WTC11 (cell line): ENCODE measurements at regions not wholly inside any gene's neighbourhood (a gene's known extent, or its start where the extent isn't known, plus 50 kb on each side); places are given as distances from the start of the nearest gene placed in this dataset.

Source experiments
- ATAC-seq: fragments of 200-7000 bp; cut with Tn5 transposase; 2 replicates; pipeline ENCODE4 v1.10.0; 2021; ENCODE audit warnings: mild to moderate bottlenecking, moderate library complexity
- CTCF ChIA-PET: fragments of 300-600 bp; sonication (Branson Sonifier 250); formaldehyde crosslinking; loops from one replicate; lab custom pipeline; 2021; ENCODE audit warnings: antibody characterized with exemption; lab: Charles Lee
- POLR2A ChIA-PET: fragments of 350-600 bp; sonication (Branson Sonifier 250); formaldehyde crosslinking; loops from one replicate; lab custom pipeline; 2021; ENCODE audit warnings: antibody characterized with exemption; lab: Charles Lee
- DNase-seq: peaks from one replicate; pipeline ENCODE4 v3.0.0; 2021; ENCODE audit warnings: low spot score
- H3K27ac Mint-ChIP-seq: 2 replicates; pipeline ENCODE4 v1.8.0; 2021; ENCODE audit warnings: mixed read lengths
- H3K27me3 Mint-ChIP-seq: 2 replicates; pipeline ENCODE4 v1.8.0; 2021; ENCODE audit warnings: low read depth, mild to moderate bottlenecking, moderate library complexity, mixed read lengths
- H3K36me3 Mint-ChIP-seq: 2 replicates; pipeline ENCODE4 v1.8.0; 2021; ENCODE audit warnings: mixed read lengths
- H3K4me1 Mint-ChIP-seq: 2 replicates; pipeline ENCODE4 v1.8.0; 2022; ENCODE audit warnings: mixed read lengths
- H3K4me3 Mint-ChIP-seq: 2 replicates; pipeline ENCODE4 v1.8.0; 2021; ENCODE audit warnings: mild to moderate bottlenecking, moderate library complexity, mixed read lengths
- H3K9me3 Mint-ChIP-seq: 2 replicates; pipeline ENCODE4 v1.8.0; 2021; ENCODE audit warnings: mixed read lengths
- ATF6 ChIP-seq: sonication (generic); formaldehyde crosslinking; IDR thresholded peaks from 2 replicates; pipeline ENCODE4 v1.8.1; 2023; ENCODE audit warnings: mild to moderate bottlenecking, missing genetic modification reagents
- CBFB ChIP-seq: sonication (generic); formaldehyde crosslinking; IDR thresholded peaks from 2 replicates; pipeline ENCODE4 v1.8.1; 2022; ENCODE audit warnings: mild to moderate bottlenecking, low read depth, missing genetic modification reagents
- EMX1 ChIP-seq: fragments of 250-450 bp; sonication (Bioruptor Pico); IDR thresholded peaks from 2 replicates; pipeline ENCODE4 v1.8.0; 2021; ENCODE audit warnings: mild to moderate bottlenecking
- ETV6 ChIP-seq: sonication (generic); formaldehyde crosslinking; IDR thresholded peaks from 2 replicates; pipeline ENCODE4 v1.8.1; 2022; ENCODE audit warnings: mild to moderate bottlenecking, missing genetic modification reagents
- FOXP4 ChIP-seq: sonication (generic); formaldehyde crosslinking; IDR thresholded peaks from 2 replicates; pipeline ENCODE4 v1.8.0; 2022; ENCODE audit warnings: mild to moderate bottlenecking, missing genetic modification reagents
- GTF2I ChIP-seq: fragments of 250-450 bp; sonication (Bioruptor Pico); conservative IDR thresholded peaks from 2 replicates; pipeline ENCODE4 v1.4.0; 2021; ENCODE audit warnings: mild to moderate bottlenecking
- NR3C1 ChIP-seq: sonication (generic); formaldehyde crosslinking; conservative IDR thresholded peaks from 2 replicates; pipeline ENCODE4 v1.8.1; 2023; ENCODE audit warnings: low read depth, mild to moderate bottlenecking, missing genetic modification reagents
- TCF7 ChIP-seq: sonication (generic); formaldehyde crosslinking; IDR thresholded peaks from 2 replicates; pipeline ENCODE4 v1.8.0; 2022; ENCODE audit warnings: mild to moderate bottlenecking, low read depth, missing genetic modification reagents, moderate library complexity
- ZNF121 ChIP-seq: sonication (generic); formaldehyde crosslinking; IDR thresholded peaks from 2 replicates; pipeline ENCODE4 v1.8.0; 2023; ENCODE audit warnings: missing genetic modification reagents
- ZNF532 ChIP-seq: fragments of 250-450 bp; sonication (Bioruptor Pico); IDR thresholded peaks from 2 replicates; pipeline ENCODE4 v1.9.0; 2021; ENCODE audit warnings: mild to moderate bottlenecking, borderline replicate concordance
- ZSCAN18 ChIP-seq: fragments of 250-450 bp; sonication (Bioruptor Pico); IDR thresholded peaks from 2 replicates; pipeline ENCODE4 v2.1.2; 2022; ENCODE audit warnings: mild to moderate bottlenecking, moderate library complexity
- TF ChIP-seq, protein P1 (sequence below): sonication (generic); formaldehyde crosslinking; IDR thresholded peaks from 2 replicates; pipeline ENCODE4 v1.8.1; 2023; ENCODE audit warnings: mild to moderate bottlenecking, missing genetic modification reagents, moderate library complexity
- TF ChIP-seq, protein P2 (sequence below): sonication (generic); formaldehyde crosslinking; conservative IDR thresholded peaks from 2 replicates; pipeline ENCODE4 v1.8.1; 2022; ENCODE audit warnings: mild to moderate bottlenecking, missing genetic modification reagents
- TF ChIP-seq, protein P3 (sequence below): sonication (generic); formaldehyde crosslinking; IDR thresholded peaks from 2 replicates; pipeline ENCODE4 v1.8.0; 2022; ENCODE audit warnings: mild to moderate bottlenecking, missing genetic modification reagents
- TF ChIP-seq, protein P4 (sequence below): sonication (generic); formaldehyde crosslinking; IDR thresholded peaks from 2 replicates; pipeline ENCODE4 v1.8.1; 2023; ENCODE audit warnings: mild to moderate bottlenecking, moderate library complexity, missing genetic modification reagents

DNA sequence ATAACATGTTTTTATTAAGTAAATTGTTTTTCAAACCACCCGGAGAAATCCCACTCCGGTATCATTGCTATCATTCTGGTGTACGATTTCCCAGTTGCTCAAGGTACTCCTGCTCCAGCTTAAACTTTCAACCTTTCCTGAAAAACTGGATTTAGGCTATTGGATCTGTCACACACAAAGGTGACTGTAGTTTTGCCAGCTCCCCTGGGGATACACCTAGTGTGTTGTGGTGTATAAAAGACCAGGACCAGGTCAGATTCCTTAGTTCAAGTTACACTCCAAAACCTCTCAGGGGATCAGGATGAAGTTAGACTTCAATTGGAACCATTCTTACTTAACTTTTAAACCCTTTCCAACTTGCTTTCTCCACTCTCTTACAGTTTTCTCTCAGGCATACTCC lies 303.9 kb downstream of the NOVA1 start:
- TF ChIP-seq, protein P1, sequence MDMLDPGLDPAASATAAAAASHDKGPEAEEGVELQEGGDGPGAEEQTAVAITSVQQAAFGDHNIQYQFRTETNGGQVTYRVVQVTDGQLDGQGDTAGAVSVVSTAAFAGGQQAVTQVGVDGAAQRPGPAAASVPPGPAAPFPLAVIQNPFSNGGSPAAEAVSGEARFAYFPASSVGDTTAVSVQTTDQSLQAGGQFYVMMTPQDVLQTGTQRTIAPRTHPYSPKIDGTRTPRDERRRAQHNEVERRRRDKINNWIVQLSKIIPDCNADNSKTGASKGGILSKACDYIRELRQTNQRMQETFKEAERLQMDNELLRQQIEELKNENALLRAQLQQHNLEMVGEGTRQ: no peak
- TF ChIP-seq CBFB (CRISPR knock-in tag): no peak
- TF ChIP-seq ZSCAN18 (CRISPR knock-in tag): no peak
- TF ChIP-seq NR3C1 (CRISPR knock-in tag): no peak
- no peak for TF ChIP-seq GTF2I (CRISPR knock-in tag)
- TF ChIP-seq ZNF532 (CRISPR knock-in tag): no peak
- no peak for TF ChIP-seq ETV6 (CRISPR knock-in tag)
- TF ChIP-seq ZNF121 (CRISPR knock-in tag): no peak
- no peak for TF ChIP-seq FOXP4 (CRISPR knock-in tag)
- TF ChIP-seq, protein P2, sequence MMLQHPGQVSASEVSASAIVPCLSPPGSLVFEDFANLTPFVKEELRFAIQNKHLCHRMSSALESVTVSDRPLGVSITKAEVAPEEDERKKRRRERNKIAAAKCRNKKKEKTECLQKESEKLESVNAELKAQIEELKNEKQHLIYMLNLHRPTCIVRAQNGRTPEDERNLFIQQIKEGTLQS: no peak
- Mint-ChIP-seq H3K27ac (no peak overlapping the region), H3K4me3 (no peak overlapping the region), H3K9me3 (peaks cover 18% of the 10 kb centered on the region), H3K36me3 (no peaks in the 10 kb centered on the region), H3K27me3 (no peaks in the 10 kb centered on the region), H3K4me1 (no peaks in the 10 kb centered on the region)
- no peak for ATAC-seq
- POLR2A ChIA-PET: no interaction called here
- CTCF ChIA-PET: no interaction called here
- no peak for DNase-seq

DNA sequence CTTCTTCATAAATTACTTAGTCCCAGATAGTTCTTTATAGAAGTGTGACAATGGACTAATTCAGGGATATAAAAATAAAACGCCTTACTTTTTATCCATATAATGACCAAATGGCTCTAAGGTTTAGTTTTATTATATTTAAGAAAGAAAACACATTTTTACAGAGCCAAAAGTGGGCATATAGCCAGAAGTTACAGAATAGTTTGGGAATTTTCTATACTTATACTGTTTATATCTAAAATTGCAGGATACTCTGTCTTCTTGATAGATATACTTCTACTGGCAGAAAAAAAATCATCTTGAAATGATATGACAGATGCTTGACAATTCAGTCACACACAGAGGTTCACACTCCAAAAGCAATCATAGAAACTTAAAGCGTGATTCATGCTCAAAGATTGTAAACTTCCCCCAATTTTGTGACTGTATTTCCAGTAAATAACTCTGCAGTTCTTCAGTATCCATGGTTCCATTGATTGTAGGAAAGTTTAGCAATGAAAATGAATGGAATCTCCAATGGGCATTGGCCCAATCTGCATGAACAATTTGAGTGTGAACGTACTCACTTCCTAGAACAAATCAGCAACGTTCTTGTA lies 307.8 kb downstream of the NOVA1 start:
- Mint-ChIP-seq H3K36me3 (no peaks in the 10 kb centered on the region), H3K27ac (no peak overlapping the region), H3K9me3 (peaks cover 18% of the 10 kb centered on the region), H3K4me1 (peaks cover 10% of the 10 kb centered on the region; the same call in 1 of the 2 replicates), H3K27me3 (no peaks in the 10 kb centered on the region), H3K4me3 (no peak overlapping the region)
- ChIA-PET POLR2A (no interaction called here), CTCF (no interaction called here)
- DNase-seq (no peak), ATAC-seq (no peak)
- no peak for TF ChIP-seq ATF6 (CRISPR knock-in tag)
- TF ChIP-seq, protein P3, sequence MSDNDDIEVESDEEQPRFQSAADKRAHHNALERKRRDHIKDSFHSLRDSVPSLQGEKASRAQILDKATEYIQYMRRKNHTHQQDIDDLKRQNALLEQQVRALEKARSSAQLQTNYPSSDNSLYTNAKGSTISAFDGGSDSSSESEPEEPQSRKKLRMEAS (CRISPR knock-in tag): no peak
- TF ChIP-seq TCF7: no peak
- TF ChIP-seq, protein P4, sequence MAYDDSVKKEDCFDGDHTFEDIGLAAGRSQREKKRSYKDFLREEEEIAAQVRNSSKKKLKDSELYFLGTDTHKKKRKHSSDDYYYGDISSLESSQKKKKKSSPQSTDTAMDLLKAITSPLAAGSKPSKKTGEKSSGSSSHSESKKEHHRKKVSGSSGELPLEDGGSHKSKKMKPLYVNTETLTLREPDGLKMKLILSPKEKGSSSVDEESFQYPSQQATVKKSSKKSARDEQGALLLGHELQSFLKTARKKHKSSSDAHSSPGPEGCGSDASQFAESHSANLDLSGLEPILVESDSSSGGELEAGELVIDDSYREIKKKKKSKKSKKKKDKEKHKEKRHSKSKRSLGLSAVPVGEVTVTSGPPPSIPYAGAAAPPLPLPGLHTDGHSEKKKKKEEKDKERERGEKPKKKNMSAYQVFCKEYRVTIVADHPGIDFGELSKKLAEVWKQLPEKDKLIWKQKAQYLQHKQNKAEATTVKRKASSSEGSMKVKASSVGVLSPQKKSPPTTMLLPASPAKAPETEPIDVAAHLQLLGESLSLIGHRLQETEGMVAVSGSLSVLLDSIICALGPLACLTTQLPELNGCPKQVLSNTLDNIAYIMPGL (CRISPR knock-in tag): no peak
- TF ChIP-seq, protein P1: no peak
- TF ChIP-seq EMX1 (CRISPR knock-in tag): no peak
